SK-N-SH treated with all-trans-retinoic acid at 6 μM for 48 hours (cell line): ENCODE measurements at regions not wholly inside any gene's neighbourhood (a gene's known extent, or its start where the extent isn't known, plus 50 kb on each side); places are given as distances from the start of the nearest gene placed in this dataset.

Source experiments
- CSDC2 ChIP-seq: fragments of 250-450 bp; sonication (Bioruptor Pico); IDR thresholded peaks from 2 replicates; pipeline ENCODE4 v1.5.0; 2020; ENCODE audit warnings: mild to moderate bottlenecking, moderate library complexity
- ESRRG ChIP-seq: fragments of 250-450 bp; sonication (Bioruptor Pico); IDR thresholded peaks from 2 replicates; pipeline ENCODE4 v1.6.1; 2021; ENCODE audit warnings: mild to moderate bottlenecking
- ISL1 ChIP-seq: fragments of 250-450 bp; sonication (Bioruptor Pico); IDR thresholded peaks from 2 replicates; pipeline ENCODE4 v2.1.2; 2022; ENCODE audit warnings: mild to moderate bottlenecking, moderate library complexity
- PPARA ChIP-seq: fragments of 250-450 bp; sonication (Bioruptor Pico); IDR thresholded peaks from 2 replicates; pipeline ENCODE4 v1.5.0; 2020; ENCODE audit warnings: mild to moderate bottlenecking, borderline replicate concordance
- SNAI2 ChIP-seq: fragments of 250-450 bp; sonication (Bioruptor Pico); IDR thresholded peaks from 2 replicates; pipeline ENCODE4 v1.5.0; 2020; ENCODE audit warnings: mild to moderate bottlenecking, moderate library complexity
- TCF4 ChIP-seq: fragments of 250-450 bp; sonication (Bioruptor Pico); IDR thresholded peaks from 2 replicates; pipeline ENCODE4 v1.8.0; 2021; ENCODE audit warnings: mild to moderate bottlenecking, moderate library complexity, borderline replicate concordance
- TOX ChIP-seq: fragments of 250-450 bp; sonication (Bioruptor Pico); IDR thresholded peaks from 2 replicates; pipeline ENCODE4 v1.8.0; 2021; ENCODE audit warnings: mild to moderate bottlenecking, moderate library complexity, borderline replicate concordance
- TF ChIP-seq, protein P1 (sequence below): fragments of 250-450 bp; sonication (Bioruptor Pico); IDR thresholded peaks from 2 replicates; pipeline ENCODE4 v1.8.0; 2021; ENCODE audit warnings: low read depth, mild to moderate bottlenecking, moderate library complexity, borderline replicate concordance
- TF ChIP-seq, protein P2 (sequence below): fragments of 250-450 bp; sonication (Bioruptor Pico); IDR thresholded peaks from 2 replicates; pipeline ENCODE4 v1.5.1; 2021; ENCODE audit warnings: mild to moderate bottlenecking, moderate library complexity
- TF ChIP-seq, protein P3 (sequence below): fragments of 250-450 bp; sonication (Bioruptor Pico); IDR thresholded peaks from 2 replicates; pipeline ENCODE4 v1.5.1; 2020; ENCODE audit warnings: low read depth, mild to moderate bottlenecking, moderate library complexity
- TF ChIP-seq, protein P4 (sequence below): fragments of 250-450 bp; sonication (Bioruptor Pico); IDR thresholded peaks from 2 replicates; pipeline ENCODE4 v1.8.0; 2020; ENCODE audit warnings: mild to moderate bottlenecking, moderate library complexity, borderline replicate concordance

DNA sequence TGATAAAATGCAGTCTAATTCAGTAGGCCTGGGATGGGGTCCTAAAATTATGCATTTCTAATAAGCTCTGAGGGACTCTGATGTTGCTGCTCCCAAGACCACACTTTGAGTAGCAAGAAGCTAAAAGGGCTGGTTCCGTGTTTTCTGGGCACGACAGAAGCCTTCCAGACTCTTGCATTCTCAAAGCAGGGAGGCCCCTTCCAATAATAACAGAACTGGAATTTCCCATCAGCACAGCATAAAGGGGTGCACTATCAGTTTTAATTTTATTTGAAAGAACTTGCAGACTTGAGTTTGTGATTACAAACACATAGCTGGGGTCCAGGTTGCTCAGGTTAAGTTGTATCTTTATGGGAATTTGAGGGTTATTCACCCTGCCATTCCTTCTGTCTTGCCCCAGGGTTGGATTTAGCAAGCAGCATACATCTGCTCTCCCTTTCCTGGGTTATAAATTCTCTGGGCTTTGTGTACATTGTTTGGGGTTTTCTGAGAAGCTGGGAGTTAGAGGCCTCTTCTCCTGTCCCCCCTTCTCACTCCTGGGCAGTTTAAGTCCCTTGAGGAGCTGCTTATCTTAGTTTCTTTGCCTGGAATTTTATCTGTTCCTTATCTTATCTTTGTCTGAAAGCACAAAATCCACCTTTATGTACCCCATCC lies 94.2 kb upstream of the SLC2A1 start:
- no peak for TF ChIP-seq TOX (CRISPR knock-in tag)
- TF ChIP-seq TCF4 (CRISPR knock-in tag) = no peak
- TF ChIP-seq, protein P1, sequence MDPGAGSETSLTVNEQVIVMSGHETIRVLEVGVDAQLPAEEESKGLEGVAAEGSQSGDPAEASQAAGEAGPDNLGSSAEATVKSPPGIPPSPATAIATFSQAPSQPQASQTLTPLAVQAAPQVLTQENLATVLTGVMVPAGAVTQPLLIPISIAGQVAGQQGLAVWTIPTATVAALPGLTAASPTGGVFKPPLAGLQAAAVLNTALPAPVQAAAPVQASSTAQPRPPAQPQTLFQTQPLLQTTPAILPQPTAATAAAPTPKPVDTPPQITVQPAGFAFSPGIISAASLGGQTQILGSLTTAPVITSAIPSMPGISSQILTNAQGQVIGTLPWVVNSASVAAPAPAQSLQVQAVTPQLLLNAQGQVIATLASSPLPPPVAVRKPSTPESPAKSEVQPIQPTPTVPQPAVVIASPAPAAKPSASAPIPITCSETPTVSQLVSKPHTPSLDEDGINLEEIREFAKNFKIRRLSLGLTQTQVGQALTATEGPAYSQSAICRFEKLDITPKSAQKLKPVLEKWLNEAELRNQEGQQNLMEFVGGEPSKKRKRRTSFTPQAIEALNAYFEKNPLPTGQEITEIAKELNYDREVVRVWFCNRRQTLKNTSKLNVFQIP (CRISPR knock-in tag) = no peak
- TF ChIP-seq SNAI2 (CRISPR knock-in tag) = no peak
- TF ChIP-seq, protein P2, sequence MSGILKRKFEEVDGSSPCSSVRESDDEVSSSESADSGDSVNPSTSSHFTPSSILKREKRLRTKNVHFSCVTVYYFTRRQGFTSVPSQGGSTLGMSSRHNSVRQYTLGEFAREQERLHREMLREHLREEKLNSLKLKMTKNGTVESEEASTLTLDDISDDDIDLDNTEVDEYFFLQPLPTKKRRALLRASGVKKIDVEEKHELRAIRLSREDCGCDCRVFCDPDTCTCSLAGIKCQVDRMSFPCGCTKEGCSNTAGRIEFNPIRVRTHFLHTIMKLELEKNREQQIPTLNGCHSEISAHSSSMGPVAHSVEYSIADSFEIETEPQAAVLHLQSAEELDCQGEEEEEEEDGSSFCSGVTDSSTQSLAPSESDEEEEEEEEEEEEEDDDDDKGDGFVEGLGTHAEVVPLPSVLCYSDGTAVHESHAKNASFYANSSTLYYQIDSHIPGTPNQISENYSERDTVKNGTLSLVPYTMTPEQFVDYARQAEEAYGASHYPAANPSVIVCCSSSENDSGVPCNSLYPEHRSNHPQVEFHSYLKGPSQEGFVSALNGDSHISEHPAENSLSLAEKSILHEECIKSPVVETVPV = no peak
- TF ChIP-seq, protein P3, sequence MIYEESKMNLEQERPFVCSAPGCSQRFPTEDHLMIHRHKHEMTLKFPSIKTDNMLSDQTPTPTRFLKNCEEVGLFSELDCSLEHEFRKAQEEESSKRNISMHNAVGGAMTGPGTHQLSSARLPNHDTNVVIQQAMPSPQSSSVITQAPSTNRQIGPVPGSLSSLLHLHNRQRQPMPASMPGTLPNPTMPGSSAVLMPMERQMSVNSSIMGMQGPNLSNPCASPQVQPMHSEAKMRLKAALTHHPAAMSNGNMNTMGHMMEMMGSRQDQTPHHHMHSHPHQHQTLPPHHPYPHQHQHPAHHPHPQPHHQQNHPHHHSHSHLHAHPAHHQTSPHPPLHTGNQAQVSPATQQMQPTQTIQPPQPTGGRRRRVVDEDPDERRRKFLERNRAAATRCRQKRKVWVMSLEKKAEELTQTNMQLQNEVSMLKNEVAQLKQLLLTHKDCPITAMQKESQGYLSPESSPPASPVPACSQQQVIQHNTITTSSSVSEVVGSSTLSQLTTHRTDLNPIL (CRISPR knock-in tag) = no peak
- no peak for TF ChIP-seq ISL1 (CRISPR knock-in tag)
- no peak for TF ChIP-seq ESRRG
- no peak for TF ChIP-seq PPARA
- TF ChIP-seq, protein P4, sequence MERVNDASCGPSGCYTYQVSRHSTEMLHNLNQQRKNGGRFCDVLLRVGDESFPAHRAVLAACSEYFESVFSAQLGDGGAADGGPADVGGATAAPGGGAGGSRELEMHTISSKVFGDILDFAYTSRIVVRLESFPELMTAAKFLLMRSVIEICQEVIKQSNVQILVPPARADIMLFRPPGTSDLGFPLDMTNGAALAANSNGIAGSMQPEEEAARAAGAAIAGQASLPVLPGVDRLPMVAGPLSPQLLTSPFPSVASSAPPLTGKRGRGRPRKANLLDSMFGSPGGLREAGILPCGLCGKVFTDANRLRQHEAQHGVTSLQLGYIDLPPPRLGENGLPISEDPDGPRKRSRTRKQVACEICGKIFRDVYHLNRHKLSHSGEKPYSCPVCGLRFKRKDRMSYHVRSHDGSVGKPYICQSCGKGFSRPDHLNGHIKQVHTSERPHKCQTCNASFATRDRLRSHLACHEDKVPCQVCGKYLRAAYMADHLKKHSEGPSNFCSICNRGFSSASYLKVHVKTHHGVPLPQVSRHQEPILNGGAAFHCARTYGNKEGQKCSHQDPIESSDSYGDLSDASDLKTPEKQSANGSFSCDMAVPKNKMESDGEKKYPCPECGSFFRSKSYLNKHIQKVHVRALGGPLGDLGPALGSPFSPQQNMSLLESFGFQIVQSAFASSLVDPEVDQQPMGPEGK (CRISPR knock-in tag) = no peak
- TF ChIP-seq CSDC2 (CRISPR knock-in tag) = no peak
